HUES64 (cell line): ENCODE measurements at regions not wholly inside any gene's neighbourhood (a gene's known extent, or its start where the extent isn't known, plus 50 kb on each side); places are given as distances from the start of the nearest gene placed in this dataset.
"Not testable (repeated sequence)": the region's sequence is repeated elsewhere in the genome, so short reads cannot be mapped to it uniquely, and the experiment has no call there.

Source experiments
- H3K27ac ChIP-seq: 2 replicates; pipeline ENCODE4 v1.7.0; 2013; ENCODE audit warnings: low read depth, low read length, inconsistent platforms
- H3K27me3 ChIP-seq: 2 replicates; pipeline ENCODE4 v1.6.1; 2013; ENCODE audit warnings: mild to moderate bottlenecking, low read length; ENCODE audit not compliant: insufficient read depth
- H3K36me3 ChIP-seq: 2 replicates; pipeline ENCODE4 v1.6.1; 2013; ENCODE audit warnings: mild to moderate bottlenecking, low read length; ENCODE audit not compliant: insufficient read depth
- H3K4me1 ChIP-seq: 2 replicates; pipeline ENCODE4 v1.6.1; 2013; ENCODE audit warnings: mild to moderate bottlenecking, low read length, moderate library complexity; ENCODE audit not compliant: insufficient read depth
- H3K4me3 ChIP-seq: 2 replicates; pipeline ENCODE4 v1.5.1; 2013; ENCODE audit warnings: mild to moderate bottlenecking, low read length, moderate library complexity
- H3K9ac ChIP-seq: 2 replicates; pipeline ENCODE4 v1.6.1; 2013; ENCODE audit warnings: mild to moderate bottlenecking, low read depth, low read length
- H3K9me3 ChIP-seq: 2 replicates; pipeline ENCODE4 v1.6.1; 2013; ENCODE audit warnings: low read depth, low read length; ENCODE audit not compliant: insufficient read depth
- WGBS: fragments of 150-250, 120-280 bp; methylation state at CpG from one replicate; pipeline ENCODE4 v1.1.7; 2013; ENCODE audit warnings: missing lambda C conversion rate; 5-methylcytosine and 5-hydroxymethylcytosine counted together

DNA sequence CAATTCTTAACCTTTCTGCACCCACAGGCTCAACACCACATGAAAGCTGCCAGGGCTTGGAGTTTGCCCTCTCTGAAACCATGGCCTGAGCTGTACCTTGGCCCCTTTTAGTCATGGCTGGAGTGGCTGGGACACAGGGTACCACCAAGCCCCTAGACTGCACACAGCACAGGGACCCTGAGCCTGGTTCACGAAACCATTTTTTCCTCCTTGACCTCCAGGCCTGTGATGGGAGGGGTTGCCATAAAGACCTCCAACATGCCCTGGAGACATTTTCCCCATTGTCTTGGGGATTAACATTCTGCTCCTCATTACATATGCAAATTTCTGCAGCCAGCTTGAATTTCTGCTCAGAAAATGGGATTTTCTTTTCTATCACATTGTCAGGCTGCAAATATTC lies 113.4 kb downstream of the XPNPEP1 start:
- H3K9ac ChIP-seq: not testable (repeated sequence)

GRCh38 chr10:109801191-109801590 lies 122.1 kb downstream of the XPNPEP1 start:
- H3K27ac ChIP-seq, H3K9ac ChIP-seq, H3K4me1 ChIP-seq, H3K36me3 ChIP-seq, H3K27me3 ChIP-seq, H3K4me3 ChIP-seq: not testable (repeated sequence)
- peaks cover 30% of the 10 kb centered on the region for H3K9me3 ChIP-seq
- 84% methylated on average over 14 of the region's 14 CpGs for WGBS

More for the DNA sequence above, 113.4 kb downstream of the XPNPEP1 start:
- not testable (repeated sequence) for H3K4me3 ChIP-seq, H3K4me1 ChIP-seq, H3K36me3 ChIP-seq, H3K27me3 ChIP-seq, H3K27ac ChIP-seq
- H3K9me3 ChIP-seq: peaks cover 43% of the 10 kb centered on the region
- 100% methylated on average over 1 of the region's 1 CpG for WGBS

DNA sequence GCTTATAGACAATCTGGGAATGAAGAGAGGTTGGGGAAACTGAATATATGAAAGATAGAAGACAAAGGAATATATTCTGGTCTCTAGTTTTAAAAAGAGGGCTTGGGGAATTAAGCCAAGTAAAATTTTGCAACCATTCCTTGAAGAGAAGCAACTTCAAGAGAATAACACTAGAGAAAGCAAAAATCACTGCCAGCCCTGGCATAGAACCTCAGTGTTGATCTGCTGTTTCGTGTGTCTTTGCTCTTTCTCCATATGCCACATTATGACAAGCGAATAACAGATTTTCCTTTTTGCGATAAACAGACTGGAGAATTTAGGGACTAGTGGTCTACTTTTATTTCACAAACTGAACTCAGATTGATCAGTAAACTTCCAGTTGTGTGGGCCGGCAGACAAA lies 132.7 kb downstream of the XPNPEP1 start:
- Histone ChIP-seq H3K27me3 (no peaks in the 10 kb centered on the region), H3K9ac (no peak overlapping the region), H3K4me1 (no peaks in the 10 kb centered on the region), H3K4me3 (no peak overlapping the region), H3K9me3 (peaks cover 12% of the 10 kb centered on the region), H3K36me3 (no peaks in the 10 kb centered on the region), H3K27ac (no peak overlapping the region)
- 92% methylated on average over 4 of the region's 4 CpGs for WGBS

DNA sequence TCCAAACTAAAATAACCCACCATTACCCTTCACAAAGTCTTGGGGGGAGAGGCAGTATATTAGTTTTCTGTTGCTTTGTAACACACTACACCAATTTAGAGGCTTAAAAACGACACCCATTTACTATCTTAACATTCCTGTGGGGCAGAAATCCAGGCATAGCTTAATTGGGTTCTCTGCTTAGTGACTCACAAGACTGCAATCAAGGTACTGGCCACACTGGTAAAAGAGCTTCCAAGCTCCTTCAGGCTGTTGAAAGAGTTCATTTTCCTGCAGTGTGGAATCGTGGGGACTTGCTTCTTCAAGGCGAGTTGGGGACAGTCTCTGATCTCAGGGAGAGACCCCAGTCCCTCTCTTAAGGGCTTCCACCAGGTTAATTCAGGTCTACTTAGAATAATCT lies 139.1 kb downstream of the XPNPEP1 start:
- 54% methylated on average over 3 of the region's 3 CpGs for WGBS
- no peaks in the 10 kb centered on the region for H3K36me3 ChIP-seq
- no peaks in the 10 kb centered on the region for H3K27me3 ChIP-seq
- no peak overlapping the region for H3K9ac ChIP-seq
- peaks cover 14% of the 10 kb centered on the region for H3K4me1 ChIP-seq
- no peak overlapping the region for H3K4me3 ChIP-seq
- no peak overlapping the region for H3K27ac ChIP-seq
- H3K9me3 ChIP-seq: peaks cover 3% of the 10 kb centered on the region; the same call in 1 of the 2 replicates

- no peak overlapping the region for H3K4me3 ChIP-seq
- no peak overlapping the region for H3K27ac ChIP-seq
- no peak overlapping the region for H3K9ac ChIP-seq
- H3K4me1 ChIP-seq: peaks cover 16% of the 10 kb centered on the region
- no peaks in the 10 kb centered on the region for H3K36me3 ChIP-seq
- H3K27me3 ChIP-seq: no peaks in the 10 kb centered on the region
- WGBS: 82% methylated on average over 5 of the region's 5 CpGs
- H3K9me3 ChIP-seq: peaks cover 3% of the 10 kb centered on the region; the same call in 1 of the 2 replicates
Observed at GRCh38 chr10:109783286-109783685, 140.0 kb downstream of the XPNPEP1 start.

- H3K36me3 ChIP-seq: no peaks in the 10 kb centered on the region
- no peak overlapping the region for H3K4me3 ChIP-seq
- no peaks in the 10 kb centered on the region for H3K27me3 ChIP-seq
- no peak overlapping the region for H3K9ac ChIP-seq
- peaks cover 5% of the 10 kb centered on the region; the same call in 1 of the 2 replicates for H3K9me3 ChIP-seq
- H3K27ac ChIP-seq: no peak overlapping the region
- peaks cover 16% of the 10 kb centered on the region for H3K4me1 ChIP-seq
Observed at GRCh38 chr10:109780997-109781396, 142.3 kb downstream of the XPNPEP1 start.

- Histone ChIP-seq H3K9ac (no peak overlapping the region), H3K36me3 (no peaks in the 10 kb centered on the region), H3K4me1 (peaks cover 16% of the 10 kb centered on the region), H3K9me3 (0 out of 2 replicates have a peak, but pooled peaks cover 4% of the 10 kb centered on the region), H3K4me3 (no peak overlapping the region), H3K27me3 (no peaks in the 10 kb centered on the region), H3K27ac (no peak overlapping the region)
- 88% methylated on average over 3 of the region's 4 CpGs for WGBS
Observed at GRCh38 chr10:109778993-109779392, 144.3 kb downstream of the XPNPEP1 start.

DNA sequence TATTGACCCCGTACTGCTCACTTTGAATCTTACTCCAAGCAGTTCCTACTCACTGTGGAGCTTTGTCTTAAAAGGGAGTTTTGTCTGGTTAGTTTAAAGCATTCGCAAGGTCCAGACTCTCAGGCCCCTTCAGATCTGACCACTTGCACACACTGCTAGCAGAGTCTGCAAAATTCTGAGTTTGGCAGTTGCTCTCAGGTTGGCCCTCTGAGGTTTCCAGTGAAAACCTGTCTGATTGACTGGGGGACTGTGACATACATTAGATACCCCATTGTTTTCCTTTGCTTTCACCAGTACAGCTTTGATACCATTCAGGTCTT lies 149.2 kb downstream of the XPNPEP1 start:
- Histone ChIP-seq H3K27me3 (no peaks in the 10 kb centered on the region), H3K4me1 (peaks cover under 1% of the 10 kb centered on the region; the same call in 1 of the 2 replicates), H3K27ac (no peak overlapping the region), H3K4me3 (no peak overlapping the region), H3K36me3 (no peaks in the 10 kb centered on the region), H3K9ac (no peak overlapping the region), H3K9me3 (peaks cover 4% of the 10 kb centered on the region; the same call in 1 of the 2 replicates)
- 51% methylated on average over 2 of the region's 2 CpGs for WGBS

- no peak overlapping the region for H3K9ac ChIP-seq
- no peaks in the 10 kb centered on the region for H3K36me3 ChIP-seq
- H3K27ac ChIP-seq: no peak overlapping the region
- 59% methylated on average over 8 of the region's 8 CpGs for WGBS
- H3K9me3 ChIP-seq: peaks cover 7% of the 10 kb centered on the region; the same call in 1 of the 2 replicates
- no peak overlapping the region for H3K4me3 ChIP-seq
- H3K27me3 ChIP-seq: no peaks in the 10 kb centered on the region
- no peaks in the 10 kb centered on the region for H3K4me1 ChIP-seq
Observed at GRCh38 chr10:109773288-109774120, 149.8 kb downstream of the XPNPEP1 start.

DNA sequence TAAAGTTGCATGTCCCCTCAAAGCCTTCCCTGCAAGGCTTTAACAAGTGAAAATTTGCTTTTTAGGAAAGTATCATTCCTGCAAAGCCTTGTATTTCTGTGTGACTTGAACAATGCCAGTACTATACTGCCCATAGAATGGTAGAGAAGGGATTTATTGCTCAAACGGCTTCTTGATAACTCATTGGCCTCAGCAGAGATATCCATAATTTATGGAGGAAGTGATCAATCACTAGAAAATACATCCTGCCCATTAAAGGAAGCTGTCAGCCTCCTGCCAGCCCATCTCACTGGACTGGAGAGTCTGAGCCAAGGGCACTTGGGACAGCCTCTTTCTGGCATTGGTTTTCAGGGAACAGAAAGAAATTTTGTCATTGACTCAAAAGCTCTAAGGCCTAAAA lies 152.6 kb downstream of the XPNPEP1 start:
- Histone ChIP-seq H3K4me1 (no peaks in the 10 kb centered on the region), H3K36me3 (no peaks in the 10 kb centered on the region), H3K27ac (no peak overlapping the region), H3K27me3 (no peaks in the 10 kb centered on the region), H3K9me3 (peaks cover 19% of the 10 kb centered on the region), H3K4me3 (no peak overlapping the region), H3K9ac (no peak overlapping the region)
- 56% methylated on average over 1 of the region's 1 CpG for WGBS

DNA sequence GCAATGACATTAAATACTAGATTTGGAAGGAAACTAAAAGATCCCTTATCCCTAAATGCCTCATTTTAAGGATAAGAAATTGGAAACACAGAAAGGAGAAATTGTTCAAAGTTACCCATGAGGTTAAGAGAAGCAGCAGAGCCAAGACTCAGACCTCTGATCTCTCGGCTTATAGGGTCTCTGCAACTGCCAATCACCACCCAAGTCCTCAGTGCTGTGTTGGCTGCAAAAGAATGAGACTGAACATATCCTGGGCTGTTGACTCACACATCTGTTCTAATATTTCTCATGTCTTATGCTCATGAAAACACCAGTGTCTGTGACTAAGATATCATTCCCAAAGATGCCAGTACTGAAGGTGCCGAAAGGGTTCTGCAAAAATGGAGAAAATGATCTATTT lies 153.3 kb downstream of the XPNPEP1 start:
- Histone ChIP-seq H3K9ac (no peak overlapping the region), H3K4me3 (no peak overlapping the region), H3K4me1 (no peaks in the 10 kb centered on the region), H3K27me3 (no peaks in the 10 kb centered on the region), H3K36me3 (no peaks in the 10 kb centered on the region), H3K9me3 (peaks cover 19% of the 10 kb centered on the region), H3K27ac (no peak overlapping the region)
- 79% methylated on average over 2 of the region's 2 CpGs for WGBS

DNA sequence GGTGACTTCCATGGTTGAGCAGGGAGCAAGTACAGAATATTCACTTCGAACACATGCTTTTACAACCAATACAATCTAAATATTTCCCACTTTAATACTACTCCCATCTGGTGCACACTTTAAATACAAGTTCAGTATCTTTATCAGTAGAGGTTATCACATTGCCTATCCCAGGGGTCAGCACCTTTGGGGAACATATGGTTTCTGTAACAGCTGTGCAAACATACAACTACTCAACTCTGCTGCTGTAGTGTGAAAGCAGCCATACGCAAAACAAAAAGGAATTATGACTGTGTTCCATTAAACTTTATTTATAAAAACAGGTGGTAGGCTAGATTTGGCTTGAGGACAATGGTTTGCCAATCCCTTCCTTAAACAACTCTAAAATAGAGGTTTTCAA lies 157.5 kb downstream of the XPNPEP1 start:
- no peak overlapping the region for H3K9ac ChIP-seq
- 86% methylated on average over 1 of the region's 2 CpGs for WGBS
- H3K36me3 ChIP-seq: no peaks in the 10 kb centered on the region
- no peaks in the 10 kb centered on the region for H3K4me1 ChIP-seq
- no peaks in the 10 kb centered on the region for H3K27me3 ChIP-seq
- H3K27ac ChIP-seq: no peak overlapping the region
- peaks cover 19% of the 10 kb centered on the region for H3K9me3 ChIP-seq
- no peak overlapping the region for H3K4me3 ChIP-seq
